NCI-H774 (cell line): ENCODE measurements at regions not wholly inside any gene's neighbourhood (a gene's known extent, or its start where the extent isn't known, plus 50 kb on each side); places are given as distances from the start of the nearest gene placed in this dataset.
"Not testable (repeated sequence)": the region's sequence is repeated elsewhere in the genome, so short reads cannot be mapped to it uniquely, and the experiment has no call there.

Source experiments
- DNase-seq: peaks from one replicate; lab custom pipeline; 2025; lab: John Stamatoyannopoulos, UW

DNA sequence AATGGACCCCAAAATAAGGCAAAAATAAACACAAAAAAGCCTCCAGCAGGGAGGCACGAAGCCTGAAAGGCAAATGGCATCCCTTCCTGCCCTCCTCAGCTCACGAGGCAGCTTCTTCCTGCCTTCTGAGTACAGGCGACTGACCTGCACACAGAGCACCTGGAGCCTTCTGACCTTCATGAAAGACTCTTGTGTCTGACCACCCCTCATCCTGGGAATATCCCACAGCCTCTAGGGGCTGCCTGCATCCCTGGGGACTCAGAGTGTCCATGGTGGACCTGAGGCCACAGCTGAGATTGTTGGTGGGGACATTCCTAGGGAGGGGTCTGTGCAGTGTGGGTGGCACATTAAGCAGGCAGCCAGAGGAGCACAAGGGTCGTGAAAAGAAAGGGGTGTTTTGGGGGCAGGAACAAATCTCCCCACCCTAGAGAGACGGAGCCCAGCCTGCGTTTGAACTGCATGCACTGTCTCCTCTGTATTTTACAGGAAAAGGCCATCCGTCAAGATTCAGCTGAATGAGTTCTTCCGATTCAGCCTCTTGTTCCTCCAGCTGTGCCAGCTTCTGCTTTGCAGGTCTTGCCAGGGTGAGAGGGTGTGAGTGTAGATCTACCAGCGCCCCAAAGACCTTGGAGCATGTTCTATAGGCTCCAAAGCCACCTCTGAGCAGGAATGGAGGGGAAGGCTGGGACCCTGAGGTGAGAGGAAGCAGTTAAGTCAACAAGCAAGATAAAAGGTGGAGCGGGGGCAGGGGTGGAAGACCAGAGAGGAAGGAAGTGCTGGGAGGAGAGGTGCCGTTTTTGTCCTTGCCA lies 80.4 kb upstream of the MEF2A start:
- no peak for DNase-seq

DNA sequence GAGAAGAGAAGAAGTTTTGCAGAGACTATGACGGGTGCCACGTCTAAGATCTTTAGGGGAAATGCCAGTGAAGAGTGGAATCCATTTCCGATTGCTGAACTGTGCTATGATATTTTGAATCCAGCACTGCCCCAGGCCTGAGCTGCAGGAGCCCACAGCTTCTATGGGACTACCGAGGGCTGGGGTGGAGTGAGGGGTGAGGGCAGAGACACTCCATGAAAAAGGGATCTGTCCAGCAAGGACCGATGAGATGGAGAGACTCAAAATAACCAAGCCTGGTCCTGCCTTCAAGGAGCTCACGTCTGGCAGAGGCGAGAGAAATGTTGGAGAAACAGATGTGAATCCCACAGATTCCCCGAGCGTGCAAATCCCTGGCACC lies 79.8 kb upstream of the MEF2A start:
- DNase-seq, result no peak

DNA sequence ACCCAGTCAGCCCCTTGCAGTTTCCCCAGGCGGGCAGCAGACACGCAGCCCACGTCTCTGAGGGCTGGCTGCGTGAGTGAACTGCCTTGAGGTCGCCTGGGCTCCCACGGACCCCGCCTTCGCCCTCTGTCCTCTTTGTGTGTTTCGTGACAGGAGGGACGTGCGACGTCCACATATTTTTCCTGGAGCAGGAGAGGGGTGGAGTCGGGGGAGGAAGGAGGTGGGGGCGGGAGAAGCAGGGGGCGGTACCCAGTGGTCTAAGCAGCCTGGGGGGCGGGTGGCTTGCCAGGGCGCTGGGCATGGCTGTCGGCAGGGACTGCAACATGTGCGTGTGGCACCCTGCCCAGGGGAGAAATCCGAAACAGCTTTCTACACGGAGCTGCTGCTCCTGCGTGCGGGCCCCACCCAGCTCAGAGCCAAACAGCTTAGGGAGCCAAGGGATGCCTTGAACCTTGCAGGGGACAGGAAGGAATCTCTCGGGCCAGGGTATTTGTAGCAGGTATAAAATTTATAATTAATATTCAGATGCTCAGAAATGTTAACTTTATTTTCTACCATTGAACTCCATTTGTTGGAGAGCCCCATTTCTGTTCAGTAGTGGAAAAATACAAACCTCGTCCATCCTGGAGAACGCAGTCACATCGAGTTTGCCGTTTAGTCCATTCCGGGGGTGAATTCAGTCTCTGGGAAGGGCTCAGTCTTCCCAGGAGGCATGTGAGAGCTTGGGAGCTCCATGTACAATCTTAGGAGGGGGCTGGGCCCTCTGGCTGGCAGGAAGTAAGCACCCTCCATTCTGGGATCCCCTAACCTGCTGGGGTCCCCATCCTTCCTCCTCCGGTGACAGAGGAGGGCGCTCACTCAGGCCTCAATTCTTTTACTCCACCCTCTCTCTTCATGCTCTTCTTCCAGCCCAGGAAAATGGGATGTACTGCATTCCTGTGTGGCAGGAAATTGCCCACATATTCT lies 79.1 kb upstream of the MEF2A start:
- DNase-seq, result peak; percentile 10

DNA sequence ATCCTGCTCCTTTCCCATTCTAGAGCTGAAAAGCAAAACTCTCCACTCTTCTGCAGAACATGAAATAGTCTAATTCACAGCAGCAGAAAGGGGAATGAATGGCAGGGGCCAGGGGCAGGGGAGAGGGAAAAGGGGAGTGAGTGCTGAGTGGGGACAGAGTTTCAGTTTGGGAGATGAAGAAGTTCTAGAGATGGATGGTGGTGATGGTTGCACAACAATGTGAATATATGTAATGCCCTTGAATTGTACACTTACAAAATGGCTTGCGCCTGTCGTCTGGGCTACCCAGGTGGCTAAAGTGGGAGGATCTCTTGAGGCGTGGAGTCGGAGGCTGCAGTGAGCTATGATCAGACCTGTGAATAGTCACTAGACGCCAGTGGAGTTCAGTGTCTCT lies 78.5 kb upstream of the MEF2A start:
- no peak for DNase-seq

- no peak for DNase-seq
Measured at GRCh38 chr15:99492275-99492674, 73.5 kb upstream of the MEF2A start.

GRCh38 chr15:99492716-99493115 lies 73.1 kb upstream of the MEF2A start:
- no peak for DNase-seq

DNA sequence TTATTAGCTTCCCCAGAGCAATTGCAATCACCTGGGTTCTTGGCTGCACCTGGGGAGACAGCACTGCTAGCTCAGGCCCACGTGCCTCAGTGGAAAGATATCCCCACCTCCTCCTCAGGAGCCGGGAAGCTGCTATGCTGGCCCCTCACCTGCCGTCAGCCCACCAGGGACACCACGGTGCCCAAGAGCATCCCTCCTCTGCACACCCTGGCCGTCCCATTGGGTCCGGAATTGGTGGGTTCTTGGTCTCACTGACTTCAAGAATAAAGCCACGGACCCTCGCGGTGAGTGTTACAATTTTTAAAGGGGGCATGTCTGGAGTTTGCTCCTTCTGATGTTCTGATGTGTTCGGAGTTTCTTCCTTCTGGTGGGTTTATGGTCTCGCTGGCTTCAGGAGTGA lies 72.3 kb upstream of the MEF2A start:
- DNase-seq, result no peak

- DNase-seq, result not testable (repeated sequence)
Measured at GRCh38 chr15:99494536-99495233, 71.1 kb upstream of the MEF2A start.

GRCh38 chr15:99495430-99496301 lies 70.1 kb upstream of the MEF2A start:
- no peak for DNase-seq

DNA sequence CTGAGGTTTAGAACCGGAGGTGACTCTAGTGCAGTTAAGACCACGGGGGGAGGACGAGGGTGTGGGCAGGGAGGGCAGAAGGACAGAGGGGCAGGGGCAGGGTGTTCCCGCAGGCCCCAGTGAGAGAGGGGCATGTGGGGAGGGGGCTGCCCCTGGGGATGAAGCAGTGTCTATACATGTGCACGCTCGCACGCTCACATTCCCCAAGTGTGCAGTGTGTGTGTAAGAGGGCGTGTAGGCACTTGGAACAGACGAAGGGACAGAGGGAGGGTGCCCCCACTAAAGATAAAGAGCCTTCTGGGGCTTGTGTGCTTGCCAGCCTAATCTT lies 69.5 kb upstream of the MEF2A start:
- DNase-seq, result no peak

DNA sequence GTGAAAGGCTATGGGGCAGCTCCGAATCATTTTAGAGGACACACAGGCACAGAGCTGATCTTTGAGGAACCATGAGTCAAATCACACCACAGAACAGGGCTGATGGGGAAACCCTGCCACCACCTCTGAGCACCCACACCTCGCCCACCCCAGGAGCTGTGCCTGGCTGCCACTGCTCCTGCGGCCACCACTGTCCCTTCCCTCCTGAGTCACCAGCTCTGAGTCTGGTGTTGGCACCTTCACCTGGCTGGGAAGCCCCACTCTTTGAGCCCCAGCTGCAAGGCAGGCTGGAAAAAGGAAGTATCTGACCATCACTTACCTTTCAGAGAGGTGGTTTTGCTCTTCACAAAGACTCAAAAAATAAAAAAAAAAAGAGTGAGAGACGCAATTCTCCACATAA lies 63.6 kb upstream of the MEF2A start:
- DNase-seq, result no peak

DNA sequence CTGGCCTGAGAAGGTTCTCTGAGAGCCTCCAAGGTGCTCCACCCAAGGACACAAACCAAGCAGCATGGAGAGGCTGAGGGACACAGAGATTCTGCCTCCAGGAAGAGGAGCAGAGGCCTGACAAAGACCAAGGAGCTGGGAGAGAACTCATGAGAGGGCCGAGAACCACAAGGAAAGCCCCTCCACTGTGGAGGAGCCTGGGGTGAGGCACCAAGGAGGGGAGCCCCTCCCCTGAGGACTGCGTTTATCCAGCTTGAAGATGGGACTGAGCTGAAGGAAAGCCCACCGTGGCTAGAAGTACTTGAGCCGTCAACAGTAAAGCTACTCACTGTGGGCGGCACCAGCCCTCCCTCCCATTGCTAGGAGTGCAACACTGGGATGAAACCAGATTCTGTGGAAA lies 63.1 kb upstream of the MEF2A start:
- no peak for DNase-seq

- no peak for DNase-seq
Measured at GRCh38 chr15:99503411-99503810, 62.4 kb upstream of the MEF2A start.

DNA sequence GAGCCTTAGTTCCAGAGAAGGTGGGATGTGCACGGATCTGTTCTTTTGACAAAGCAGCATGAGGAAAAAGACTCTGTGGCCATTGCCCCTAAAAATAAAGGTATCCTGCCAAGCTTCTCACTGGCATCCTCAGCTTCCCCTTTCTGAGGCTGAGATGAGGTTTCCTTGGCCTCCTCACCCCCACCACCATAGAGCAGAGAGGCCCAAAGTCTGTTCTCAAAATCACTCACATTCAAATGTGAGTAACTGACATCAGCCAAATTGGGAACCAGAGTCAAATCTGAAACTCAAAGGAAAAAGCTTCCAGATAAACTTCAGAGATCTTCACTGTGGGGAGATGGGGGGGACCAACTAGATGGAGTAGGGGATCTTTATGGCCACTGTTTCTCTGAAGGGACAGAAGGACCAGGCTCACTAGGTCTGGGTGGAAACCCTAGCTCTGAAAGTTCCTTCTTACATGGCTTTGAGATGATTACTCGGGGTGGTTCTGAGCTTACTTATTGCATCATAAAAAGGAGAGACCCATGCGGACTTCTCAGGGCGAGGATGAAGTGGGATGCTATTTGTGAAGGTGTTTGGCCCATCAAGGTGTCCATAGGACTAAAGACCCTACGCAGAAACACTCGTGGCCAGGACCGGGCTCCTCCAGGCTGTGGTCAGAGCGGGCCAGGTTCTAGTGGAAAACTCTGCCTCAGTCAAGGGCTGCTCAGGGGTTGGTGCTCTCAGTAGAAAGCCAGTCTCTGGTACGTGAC lies 61.5 kb upstream of the MEF2A start:
- no peak for DNase-seq

DNA sequence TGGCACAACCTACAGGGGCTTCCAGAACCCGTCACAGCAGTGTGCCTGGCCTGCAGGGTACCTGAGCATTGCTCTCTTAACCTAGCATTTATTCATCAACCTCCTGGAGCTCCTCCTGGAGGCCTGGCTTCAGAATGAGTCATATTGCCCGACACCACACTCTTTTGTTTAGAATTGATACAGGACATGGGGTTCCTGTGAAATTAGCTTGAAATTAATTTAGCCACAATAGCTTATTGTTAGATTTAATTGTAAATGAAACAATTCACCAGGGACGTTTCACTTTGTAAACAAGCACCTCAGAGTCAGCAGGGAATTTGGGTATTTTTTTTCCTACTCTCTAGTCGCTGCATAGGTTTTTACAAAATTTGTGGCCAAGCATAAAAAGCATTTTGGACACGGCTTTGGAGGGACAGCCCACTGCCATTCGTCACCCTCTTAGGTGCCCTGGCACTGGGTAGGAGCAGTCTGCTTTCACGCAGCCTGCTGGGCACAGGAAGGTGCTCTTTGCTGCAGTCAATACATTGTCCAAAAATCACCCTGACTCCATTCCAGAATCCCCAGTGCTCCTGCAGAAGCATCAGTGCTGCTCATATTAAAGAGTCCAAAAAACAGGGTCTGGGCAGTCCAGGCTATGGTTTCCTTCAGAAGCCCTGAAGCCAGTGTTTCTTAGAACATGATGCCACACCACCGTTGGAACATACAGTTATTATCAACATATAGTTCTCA lies 60.8 kb upstream of the MEF2A start:
- no peak for DNase-seq

DNA sequence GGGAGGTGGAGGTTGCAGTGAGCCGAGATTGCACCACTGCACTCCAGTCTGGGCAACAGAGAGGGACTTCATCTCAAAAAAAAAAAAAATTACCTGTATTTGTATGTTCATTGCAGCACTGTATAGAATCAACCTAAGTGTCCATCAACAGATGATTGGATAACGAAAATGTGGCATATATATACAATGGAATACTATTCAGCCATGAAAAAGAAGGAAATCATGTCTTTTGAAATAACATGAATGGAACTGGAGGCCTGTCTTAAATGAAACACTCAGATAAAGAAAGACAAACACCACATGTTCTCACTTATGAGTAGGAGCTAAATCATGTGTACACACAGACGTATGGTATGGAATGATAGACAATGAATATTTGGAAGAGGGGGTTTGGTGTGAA lies 59.4 kb upstream of the MEF2A start:
- no peak for DNase-seq

DNA sequence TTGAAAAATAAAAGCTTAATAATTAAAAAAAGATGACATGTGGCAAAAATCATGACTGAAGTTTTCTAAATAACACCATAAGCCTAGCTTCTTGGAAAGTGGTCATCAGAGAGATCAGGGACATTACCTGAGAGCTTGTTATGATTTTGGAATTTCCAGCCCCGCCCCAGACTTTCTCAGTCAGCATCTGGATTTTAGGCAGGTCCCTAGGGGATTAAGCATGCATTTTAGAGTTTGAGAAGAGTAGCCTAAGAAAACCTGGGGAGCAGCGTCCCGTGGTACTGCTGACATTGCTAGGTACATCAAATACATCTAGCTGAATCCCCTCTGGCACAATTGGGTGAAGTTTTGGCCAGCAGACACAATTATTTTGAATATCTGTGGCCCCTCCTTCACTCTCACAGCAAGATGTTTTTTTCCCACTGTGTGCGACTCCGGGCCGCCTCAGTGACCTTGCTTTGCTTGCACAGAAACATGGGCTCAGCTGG lies 58.7 kb upstream of the MEF2A start:
- no peak for DNase-seq

DNA sequence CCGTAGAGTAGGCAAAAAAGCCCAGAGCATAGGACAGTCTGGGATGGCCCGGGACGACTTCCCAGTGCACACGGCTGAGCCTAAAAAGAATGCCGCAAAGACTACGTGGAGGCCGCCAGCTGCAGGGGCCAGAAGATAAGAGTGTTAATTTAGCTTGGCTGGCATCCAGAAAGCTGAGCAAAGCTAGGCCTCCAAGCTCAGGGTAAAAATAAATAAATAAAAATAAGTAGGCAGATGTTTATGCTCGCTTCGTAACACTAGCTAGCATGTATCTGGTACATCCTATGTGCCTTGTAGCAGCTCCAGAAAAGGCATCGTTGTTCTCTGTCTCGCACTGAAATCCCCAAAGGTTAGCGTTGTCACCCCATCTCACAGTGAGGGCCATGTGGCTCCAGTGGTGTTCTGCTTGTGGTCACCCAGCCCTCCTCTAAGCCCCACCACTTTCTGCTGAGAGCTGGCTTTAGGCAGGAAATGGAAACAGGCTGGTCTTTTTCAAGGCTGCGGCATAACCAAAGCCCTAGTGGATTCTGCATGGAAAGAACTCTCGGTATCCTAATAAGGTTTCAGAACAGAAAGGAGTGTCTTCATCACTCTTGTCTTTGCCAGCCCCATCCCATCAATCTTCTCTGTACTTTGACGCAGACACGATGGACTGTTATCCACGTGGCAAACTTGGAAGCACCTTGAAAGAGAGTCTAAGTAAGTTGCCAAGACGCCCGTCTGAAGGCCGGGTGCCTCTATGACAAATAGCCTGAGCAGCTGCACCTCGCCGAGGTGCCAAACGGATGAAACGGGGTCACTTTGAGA lies 58.1 kb upstream of the MEF2A start:
- DNase-seq, result peak; percentile 8

DNA sequence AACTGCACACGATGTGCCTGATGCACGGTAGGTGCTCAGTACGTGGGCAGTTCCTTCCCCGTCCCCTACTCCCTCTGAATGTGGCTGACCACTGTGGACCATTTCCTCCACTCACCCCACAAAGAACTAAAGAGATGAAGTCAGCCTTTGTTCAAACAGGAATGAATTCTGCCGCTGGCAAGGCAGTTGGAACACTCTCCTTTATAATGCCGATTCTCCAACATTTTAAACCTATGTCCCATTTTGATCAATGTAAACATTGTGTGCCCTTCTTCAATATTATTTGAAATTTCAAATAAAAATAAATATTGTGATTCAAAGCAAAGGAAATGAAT lies 57.5 kb upstream of the MEF2A start:
- DNase-seq, result no peak
